ENCODE measurements at regions not wholly inside any gene's neighbourhood (a gene's known extent, or its start where the extent isn't known, plus 50 kb on each side); places are given as distances from the start of the nearest gene placed in this dataset.

DNA sequence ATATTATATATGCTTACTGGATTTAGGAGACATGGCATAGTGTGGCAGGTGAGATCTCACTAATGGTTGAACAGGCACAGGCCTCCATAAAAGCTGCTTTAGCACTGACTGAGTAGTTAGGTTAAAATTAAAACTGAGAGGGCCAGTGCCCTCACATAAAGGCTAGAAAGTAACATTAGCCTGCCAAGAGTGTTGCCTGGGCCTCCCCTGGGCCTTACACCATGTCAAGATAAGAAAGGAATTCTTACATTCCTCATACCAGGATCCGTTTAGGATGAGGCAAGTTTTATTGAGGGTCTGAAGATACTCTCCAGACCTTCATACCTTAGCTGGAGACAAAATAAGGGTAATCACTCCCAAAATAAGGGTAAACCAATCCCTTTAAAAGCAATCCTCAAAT lies 1011.8 kb downstream of the PLA2G4A start:
- no peaks in the 10 kb centered on the region for H3K27me3 ChIP-seq (ENCODE audit: control insufficient read depth in 1 of 2, insufficient read depth in 2 of 2, low read length in 2 of 2)
- CTCF ChIA-PET: no interaction called here
- H3K9me3 ChIP-seq (ENCODE audit: control insufficient read depth in 1 of 2, insufficient read depth in 1 of 2, low read length in 2 of 2): peaks cover 4 to 9% of the 10 kb centered on the region in 2 experiments
- no peaks in the 10 kb centered on the region for H3K4me1 ChIP-seq (ENCODE audit: insufficient read depth, low read length)
- H3K27ac ChIP-seq (ENCODE audit: low read depth in 1 of 2, low read length in 2 of 2): no peak overlapping the region
- POLR2A ChIA-PET: no interaction called here
- no peak for DNase-seq
- no peaks in the 10 kb centered on the region for H3K27me3 Mint-ChIP-seq
- peaks cover 8% of the 10 kb centered on the region for H3K9me3 Mint-ChIP-seq
- no peaks in the 10 kb centered on the region for H3K36me3 Mint-ChIP-seq (ENCODE audit: low read depth)
- no peaks in the 10 kb centered on the region for H3K36me3 ChIP-seq (ENCODE audit: insufficient read depth, low read length)
- no peak overlapping the region for H3K4me3 ChIP-seq (ENCODE audit: low read length)
- intact Hi-C loops (cut with DNase I, micrococcal nuclease): no loop called here
- TF ChIP-seq, protein P1, sequence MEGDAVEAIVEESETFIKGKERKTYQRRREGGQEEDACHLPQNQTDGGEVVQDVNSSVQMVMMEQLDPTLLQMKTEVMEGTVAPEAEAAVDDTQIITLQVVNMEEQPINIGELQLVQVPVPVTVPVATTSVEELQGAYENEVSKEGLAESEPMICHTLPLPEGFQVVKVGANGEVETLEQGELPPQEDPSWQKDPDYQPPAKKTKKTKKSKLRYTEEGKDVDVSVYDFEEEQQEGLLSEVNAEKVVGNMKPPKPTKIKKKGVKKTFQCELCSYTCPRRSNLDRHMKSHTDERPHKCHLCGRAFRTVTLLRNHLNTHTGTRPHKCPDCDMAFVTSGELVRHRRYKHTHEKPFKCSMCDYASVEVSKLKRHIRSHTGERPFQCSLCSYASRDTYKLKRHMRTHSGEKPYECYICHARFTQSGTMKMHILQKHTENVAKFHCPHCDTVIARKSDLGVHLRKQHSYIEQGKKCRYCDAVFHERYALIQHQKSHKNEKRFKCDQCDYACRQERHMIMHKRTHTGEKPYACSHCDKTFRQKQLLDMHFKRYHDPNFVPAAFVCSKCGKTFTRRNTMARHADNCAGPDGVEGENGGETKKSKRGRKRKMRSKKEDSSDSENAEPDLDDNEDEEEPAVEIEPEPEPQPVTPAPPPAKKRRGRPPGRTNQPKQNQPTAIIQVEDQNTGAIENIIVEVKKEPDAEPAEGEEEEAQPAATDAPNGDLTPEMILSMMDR (IDR thresholded peaks at IDR 0.05): no peak
- H3K27ac Mint-ChIP-seq: no peak overlapping the region
- H3K4me1 Mint-ChIP-seq (ENCODE audit: low read depth): no peaks in the 10 kb centered on the region
- no peak for ATAC-seq (ENCODE audit: poor library complexity)
- no peak overlapping the region for H3K4me3 Mint-ChIP-seq

DNA sequence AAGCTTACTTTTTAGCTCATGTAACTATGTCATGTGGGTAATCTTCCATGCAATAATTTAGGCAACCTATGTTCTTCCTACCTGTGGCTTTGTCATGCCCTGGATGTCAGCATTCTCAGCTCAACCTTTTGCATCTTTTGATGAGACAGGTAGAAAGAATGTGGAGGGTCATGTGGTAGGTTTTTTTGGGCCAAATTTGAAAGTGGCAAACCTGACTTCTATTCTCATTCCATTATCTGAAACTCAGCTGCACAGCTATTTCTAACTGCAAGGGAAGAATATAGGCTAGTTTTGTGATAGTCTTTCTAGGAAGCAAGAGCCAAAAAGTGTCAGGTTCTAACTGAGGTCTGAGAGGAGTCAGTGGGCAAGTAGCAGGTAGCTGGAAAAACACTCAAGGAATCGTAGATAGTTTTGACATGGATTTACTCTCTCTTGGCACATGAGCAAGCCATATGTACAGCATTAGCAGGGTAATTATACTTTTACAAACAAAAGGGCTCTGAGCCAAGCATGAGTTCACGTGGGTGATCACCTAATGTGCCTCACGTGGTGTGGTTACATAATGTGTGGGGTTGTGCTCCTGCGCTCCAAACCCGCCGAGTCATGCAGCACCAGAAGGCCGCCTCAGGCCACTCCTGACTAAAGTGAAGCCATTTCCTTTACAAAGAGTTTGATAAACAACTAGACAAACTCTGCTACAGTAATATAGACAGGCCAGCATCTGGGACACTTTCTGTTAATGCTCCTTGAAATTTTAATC lies 1013.8 kb downstream of the PLA2G4A start:
- Mint-ChIP-seq H3K9me3 (peaks cover 8% of the 10 kb centered on the region), H3K4me1 (ENCODE audit: low read depth) (no peaks in the 10 kb centered on the region), H3K36me3 (ENCODE audit: low read depth) (no peaks in the 10 kb centered on the region), H3K4me3 (no peak overlapping the region), H3K27ac (no peak overlapping the region), H3K27me3 (no peaks in the 10 kb centered on the region)
- Histone ChIP-seq H3K27me3 (ENCODE audit: control insufficient read depth in 1 of 2, insufficient read depth in 2 of 2, low read length in 2 of 2) (no peaks in the 10 kb centered on the region), H3K4me1 (ENCODE audit: insufficient read depth, low read length) (no peaks in the 10 kb centered on the region), H3K4me3 (ENCODE audit: low read length) (no peak overlapping the region), H3K27ac (ENCODE audit: low read depth in 1 of 2, low read length in 2 of 2) (no peak overlapping the region), H3K9me3 (ENCODE audit: control insufficient read depth in 1 of 2, insufficient read depth in 1 of 2, low read length in 2 of 2) (peaks cover 4 to 9% of the 10 kb centered on the region in 2 experiments), H3K36me3 (ENCODE audit: insufficient read depth, low read length) (no peaks in the 10 kb centered on the region)
- TF ChIP-seq, protein P1 (IDR thresholded peaks at IDR 0.05): no peak
- intact Hi-C loops (cut with DNase I, micrococcal nuclease): no loop called here
- ChIA-PET POLR2A (no interaction called here), CTCF (no interaction called here)
- ATAC-seq (ENCODE audit: poor library complexity) (no peak), DNase-seq (no peak)

DNA sequence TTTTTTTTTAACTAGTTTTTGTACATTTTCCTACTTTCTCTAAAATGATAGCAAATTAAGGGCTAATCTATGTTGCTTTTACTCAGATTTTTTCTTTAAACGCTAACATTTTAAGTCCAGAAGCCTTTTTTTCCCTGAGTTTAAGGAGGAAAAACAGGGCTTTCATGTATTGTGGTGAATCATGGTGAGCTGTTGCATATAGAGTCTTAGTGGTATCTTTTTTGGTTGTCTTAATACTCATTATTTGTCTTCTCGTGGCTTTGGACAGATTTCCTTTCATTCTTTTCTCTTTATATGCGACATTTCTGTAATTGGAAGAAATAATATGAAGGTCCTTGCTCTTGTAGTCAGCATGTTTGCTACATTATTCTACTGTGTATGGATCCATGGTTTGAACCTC lies 1015.6 kb downstream of the PLA2G4A start:
- TF ChIP-seq, protein P1 (IDR thresholded peaks at IDR 0.05): no peak
- H3K4me1 Mint-ChIP-seq (ENCODE audit: low read depth): no peaks in the 10 kb centered on the region

More for the DNA sequence above, 1015.6 kb downstream of the PLA2G4A start:
- H3K36me3 Mint-ChIP-seq (ENCODE audit: low read depth): no peaks in the 10 kb centered on the region
- CTCF ChIA-PET: no interaction called here
- POLR2A ChIA-PET: no interaction called here
- H3K36me3 ChIP-seq (ENCODE audit: insufficient read depth, low read length): no peaks in the 10 kb centered on the region
- DNase-seq: no peak
- H3K9me3 Mint-ChIP-seq: peaks cover 8% of the 10 kb centered on the region
- H3K27me3 Mint-ChIP-seq: no peaks in the 10 kb centered on the region
- no peak overlapping the region for H3K4me3 ChIP-seq (ENCODE audit: low read length)
- ATAC-seq (ENCODE audit: poor library complexity): no peak
- intact Hi-C loops (cut with DNase I, micrococcal nuclease): no loop called here
- no peak overlapping the region for H3K4me3 Mint-ChIP-seq
- H3K9me3 ChIP-seq (ENCODE audit: control insufficient read depth in 1 of 2, insufficient read depth in 1 of 2, low read length in 2 of 2): peaks cover 4 to 9% of the 10 kb centered on the region in 2 experiments
- H3K4me1 ChIP-seq (ENCODE audit: insufficient read depth, low read length): no peaks in the 10 kb centered on the region
- no peaks in the 10 kb centered on the region for H3K27me3 ChIP-seq (ENCODE audit: control insufficient read depth in 1 of 2, insufficient read depth in 2 of 2, low read length in 2 of 2)
- H3K27ac Mint-ChIP-seq: no peak overlapping the region
- no peak overlapping the region for H3K27ac ChIP-seq (ENCODE audit: low read depth in 1 of 2, low read length in 2 of 2)
